NB4 (cell line): ENCODE measurements at regions not wholly inside any gene's neighbourhood (a gene's known extent, or its start where the extent isn't known, plus 50 kb on each side); places are given as distances from the start of the nearest gene placed in this dataset.
"Not testable (repeated sequence)": the region's sequence is repeated elsewhere in the genome, so short reads cannot be mapped to it uniquely, and the experiment has no call there.

ENCODE experiments used
- DNase-seq: peaks from one replicate; pipeline ENCODE4 v3.0.0; 2010; ENCODE audit warnings: low read depth
- H3K4me3 ChIP-seq: one replicate; pipeline ENCODE4 v1.5.1; 2011; ENCODE audit warnings: mild to moderate bottlenecking, low read depth, low read length, moderate library complexity
- CTCF ChIP-seq: IDR thresholded peaks from one replicate; pipeline ENCODE4 v1.5.1; 2012; ENCODE audit warnings: low read depth, low read length
- MAX ChIP-seq: IDR thresholded peaks from 2 replicates; pipeline ENCODE4 v1.6.1; 2011; ENCODE audit warnings: low read depth, low read length
- MYC ChIP-seq: IDR thresholded peaks from 2 replicates; pipeline ENCODE4 v1.6.1; 2011; ENCODE audit warnings: low read depth, low read length
- POLR2A ChIP-seq: IDR thresholded peaks from 2 replicates; pipeline ENCODE4 v1.6.1; 2011; ENCODE audit warnings: mild to moderate bottlenecking; ENCODE audit not compliant: insufficient read length; ENCODE audit errors: extremely low read depth

DNA sequence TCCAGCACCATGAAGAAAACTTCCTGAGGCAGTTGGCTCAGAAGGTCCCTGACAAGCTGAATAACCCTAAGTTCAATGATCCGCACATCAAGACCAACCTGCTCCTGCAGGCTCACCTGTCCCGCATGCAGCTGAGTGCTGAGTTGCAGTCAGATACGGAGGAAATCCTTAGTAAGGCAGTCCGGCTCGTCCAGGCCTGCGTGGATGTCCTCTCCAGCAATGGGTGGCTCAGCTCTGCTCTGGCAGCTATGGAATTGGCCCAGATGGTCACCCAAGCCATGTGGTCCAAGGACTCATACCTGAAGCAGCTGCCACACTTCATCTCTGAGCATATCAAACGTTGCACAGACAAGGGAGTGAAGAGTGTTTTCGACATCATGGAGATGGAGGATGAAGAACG lies 88.4 kb upstream of the SMURF2 start:
- TF ChIP-seq MYC: no peak
- TF ChIP-seq CTCF: no peak
- no peak for TF ChIP-seq POLR2A
- TF ChIP-seq MAX: no peak
- no peak overlapping the region for H3K4me3 ChIP-seq
- no peak for DNase-seq

DNA sequence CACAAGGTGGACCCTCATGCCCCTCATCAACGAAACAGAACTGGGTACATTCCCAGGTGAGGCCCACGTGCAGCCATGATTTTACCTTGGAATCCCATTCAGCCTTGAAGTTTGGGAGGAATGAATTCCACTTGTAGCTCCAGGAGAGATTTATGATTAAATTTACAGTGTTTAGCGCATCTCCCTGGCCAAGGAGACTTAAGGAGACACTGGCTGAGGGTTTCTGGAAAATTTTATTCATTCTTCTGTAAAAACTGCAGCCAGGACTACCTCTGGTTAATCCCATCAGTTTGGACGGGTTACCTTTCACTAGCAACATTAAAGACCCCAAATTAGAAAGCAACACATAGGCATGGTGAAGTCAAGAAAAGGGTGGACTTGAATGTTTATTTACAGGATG lies 87.2 kb upstream of the SMURF2 start:
- H3K4me3 ChIP-seq: no peak overlapping the region
- no peak for DNase-seq
- no peak for TF ChIP-seq CTCF
- no peak for TF ChIP-seq MAX
- TF ChIP-seq POLR2A: no peak
- TF ChIP-seq MYC: no peak

- no peak overlapping the region for H3K4me3 ChIP-seq
- TF ChIP-seq POLR2A (no peak), CTCF (no peak), MAX (no peak), MYC (no peak)
- no peak for DNase-seq
These were observed 85.9 kb upstream of the SMURF2 start for GRCh38 chr17:64747938-64748540.

GRCh38 chr17:64742326-64742725 lies 80.2 kb upstream of the SMURF2 start:
- H3K4me3 ChIP-seq: no peak overlapping the region
- no peak for DNase-seq
- TF ChIP-seq MYC (no peak), POLR2A (no peak), MAX (no peak), CTCF (no peak)

DNA sequence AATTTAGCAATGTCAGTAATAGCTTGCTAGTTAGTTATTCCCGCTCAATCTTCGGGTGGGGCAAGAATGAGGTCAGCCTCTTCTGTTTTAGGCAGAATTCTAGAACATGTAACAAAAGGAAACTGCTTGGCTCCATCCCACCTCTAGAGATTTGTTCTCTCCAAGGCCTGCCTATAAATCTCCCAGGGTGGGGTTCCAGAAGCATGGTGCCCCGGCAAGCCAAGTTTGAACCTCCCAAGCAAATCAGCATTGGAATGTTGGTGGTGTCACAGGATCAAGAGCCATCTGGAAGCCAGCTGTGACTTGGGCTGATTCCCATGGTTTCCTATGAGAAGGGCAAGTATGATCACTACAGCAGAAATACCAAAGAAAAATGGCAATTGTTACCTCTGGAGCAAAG lies 79.8 kb upstream of the SMURF2 start:
- H3K4me3 ChIP-seq, DNase-seq: not testable (repeated sequence)

GRCh38 chr17:64741038-64741641 lies 79.0 kb upstream of the SMURF2 start:
- no peak for DNase-seq
- TF ChIP-seq POLR2A: no peak
- TF ChIP-seq MAX: no peak
- TF ChIP-seq MYC: no peak
- TF ChIP-seq CTCF: no peak
- no peak overlapping the region for H3K4me3 ChIP-seq
